ENCODE measurements at regions not wholly inside any gene's neighbourhood (a gene's known extent, or its start where the extent isn't known, plus 50 kb on each side); places are given as distances from the start of the nearest gene placed in this dataset.

- no peak for DNase-seq
- H3K9me3 ChIP-seq: no peaks in the 10 kb centered on the region
- no peaks in the 10 kb centered on the region for H3K27me3 ChIP-seq (ENCODE audit: insufficient read depth)
- no peak overlapping the region for H3K4me2 ChIP-seq
- TF ChIP-seq TAF1 (IDR thresholded peaks at IDR 0.05; ENCODE audit: borderline replicate concordance, low read depth, low read length): no peak
- TF ChIP-seq RXRA (IDR thresholded peaks at IDR 0.05; ENCODE audit: borderline replicate concordance, low read depth): no peak
- no peak for TF ChIP-seq PBX3 (IDR thresholded peaks at IDR 0.05)
- TF ChIP-seq POLR2AphosphoS5 (IDR thresholded peaks at IDR 0.05; ENCODE audit: low read depth, low read length): no peak
- no peak for TF ChIP-seq EZH2phosphoT487 (IDR thresholded peaks at IDR 0.05; ENCODE audit: borderline replicate concordance, low read depth)
- TF ChIP-seq JUND (IDR thresholded peaks at IDR 0.05): no peak
- no peak for TF ChIP-seq RAD21 (IDR thresholded peaks at IDR 0.05; ENCODE audit: low read length)
- TF ChIP-seq SMC3 (IDR thresholded peaks at IDR 0.05; ENCODE audit: low read depth, low read length): no peak
- TF ChIP-seq RCOR1 (IDR thresholded peaks at IDR 0.05; ENCODE audit: low read length): no peak
- no peak for TF ChIP-seq TCF12 (IDR thresholded peaks at IDR 0.05)
- no peak for TF ChIP-seq EP300 (IDR thresholded peaks at IDR 0.05; ENCODE audit: borderline replicate concordance in 1 of 2, low read depth in 1 of 2, low read length in 1 of 2)
- no peak for TF ChIP-seq ELF1 (IDR thresholded peaks at IDR 0.05)
- no peak for TF ChIP-seq FOXJ3 (CRISPR knock-in tag; IDR thresholded peaks at IDR 0.05)
- no peak for TF ChIP-seq GABPA (IDR thresholded peaks at IDR 0.05; ENCODE audit: low read depth)
- no peak for TF ChIP-seq SIN3A (IDR thresholded peaks at IDR 0.05; ENCODE audit: borderline replicate concordance, low read depth, low read length)
- TF ChIP-seq CTCF (IDR thresholded peaks at IDR 0.05): no peak
- TF ChIP-seq MEF2A (IDR thresholded peaks at IDR 0.05; ENCODE audit: borderline replicate concordance, low read depth): no peak
- no peak for TF ChIP-seq IRF3 (IDR thresholded peaks at IDR 0.05; ENCODE audit: low read depth, low read length)
- TF ChIP-seq TEAD4 (IDR thresholded peaks at IDR 0.05; ENCODE audit: borderline replicate concordance, insufficient read depth): no peak
- no peak for TF ChIP-seq NRF1 (IDR thresholded peaks at IDR 0.05; ENCODE audit: low read depth, low read length)
- no peaks in the 10 kb centered on the region for H3K36me3 ChIP-seq (replicated peaks in 1 of 2; ENCODE audit: control insufficient read depth in 1 of 2, insufficient read depth in 2 of 2, low read length in 1 of 2)
- ChIA-PET POLR2A (no interaction called here), CTCF (no interaction called here)
- no peak overlapping the region for H3K27ac ChIP-seq (ENCODE audit: low read depth in 2 of 2, low read length in 1 of 2)
- H2AFZ ChIP-seq (ENCODE audit: low read depth): no peak overlapping the region
- no peaks in the 10 kb centered on the region for H3F3A ChIP-seq (replicated peaks; ENCODE audit: insufficient read depth)
- H4K20me1 ChIP-seq (ENCODE audit: insufficient read depth): no peaks in the 10 kb centered on the region
- WGBS (ENCODE audit: low lambda C conversion rate): 15% methylated on average over 6 of the region's 6 CpGs
- no peak overlapping the region for H3K4me3 ChIP-seq (ENCODE audit: low read depth in 2 of 2, low read length in 1 of 2)
- no peaks in the 10 kb centered on the region for H3K79me2 ChIP-seq (ENCODE audit: insufficient read depth)
- H3K9me2 ChIP-seq: no peaks in the 10 kb centered on the region
- no peak overlapping the region for H3K9ac ChIP-seq
- H3K4me1 ChIP-seq (ENCODE audit: control insufficient read depth in 1 of 2, insufficient read depth in 2 of 2, low read depth in 1 of 2, low read length in 1 of 2): no peaks in the 10 kb centered on the region
Observed at GRCh38 chr2:198499539-198499938, 695.1 kb downstream of the PLCL1 start.
